H9 (cell line): ENCODE measurements at regions not wholly inside any gene's neighbourhood (a gene's known extent, or its start where the extent isn't known, plus 50 kb on each side); places are given as distances from the start of the nearest gene placed in this dataset.
A peak's percentile ranks its signal among the peaks of the same experiment; 100 is the strongest.

Experiments used
- DNase-seq: peaks from one replicate; pipeline ENCODE4 v3.0.0-alpha.2; 2017
- H2AFZ ChIP-seq: one replicate; pipeline ENCODE4 v1.6.1; 2013; ENCODE audit warnings: mild to moderate bottlenecking, low read length, control low read depth, moderate library complexity
- H2AK5ac ChIP-seq: 2 replicates; pipeline ENCODE4 v1.6.1; 2013; ENCODE audit warnings: low read length, control low read depth, mixed read lengths; ENCODE audit not compliant: insufficient read length
- H2BK120ac ChIP-seq: one replicate; pipeline ENCODE4 v1.6.1; 2013; ENCODE audit warnings: low read depth, mild to moderate bottlenecking, low read length, control low read depth, inconsistent platforms; ENCODE audit not compliant: poor library complexity, severe bottlenecking
- H2BK12ac ChIP-seq: 2 replicates; pipeline ENCODE4 v1.6.1; 2013; ENCODE audit warnings: low read length, control low read depth, mixed read lengths, low read depth; ENCODE audit not compliant: insufficient read length
- H2BK15ac ChIP-seq: 2 replicates; pipeline ENCODE4 v1.6.1; 2013; ENCODE audit warnings: low read depth, low read length, control low read depth
- H2BK20ac ChIP-seq: one replicate; pipeline ENCODE4 v1.6.1; 2013; ENCODE audit warnings: low read depth, mild to moderate bottlenecking, low read length, control low read depth, inconsistent platforms; ENCODE audit not compliant: poor library complexity, severe bottlenecking
- H2BK5ac ChIP-seq: 2 replicates; pipeline ENCODE4 v1.6.1; 2013; ENCODE audit warnings: low read length, control low read depth, mixed read lengths; ENCODE audit not compliant: insufficient read length
- H3K14ac ChIP-seq: 2 replicates; pipeline ENCODE4 v1.6.1; 2013; ENCODE audit warnings: low read length, control low read depth; ENCODE audit not compliant: insufficient read depth
- H3K18ac ChIP-seq: 2 replicates; pipeline ENCODE4 v1.6.1; 2013; ENCODE audit warnings: low read depth, mild to moderate bottlenecking, mixed read lengths, low read length, control low read depth; ENCODE audit not compliant: insufficient read length
- H3K23ac ChIP-seq: 2 replicates; pipeline ENCODE4 v1.6.1; 2013; ENCODE audit warnings: low read length, control low read depth, mixed read lengths, low read depth; ENCODE audit not compliant: insufficient read length
- H3K23me2 ChIP-seq: 2 replicates; pipeline ENCODE4 v1.6.1; 2013; ENCODE audit warnings: low read depth, mild to moderate bottlenecking, mixed read lengths, low read length, control low read depth; ENCODE audit not compliant: insufficient read length, poor library complexity, severe bottlenecking
- H3K27ac ChIP-seq: 2 replicates; pipeline ENCODE4 v1.5.1; 2013; ENCODE audit warnings: low read length, control low read depth, mixed read lengths, low read depth; ENCODE audit not compliant: insufficient read length
- H3K27me3 ChIP-seq: 2 replicates; pipeline ENCODE4 v1.6.1; 2013; ENCODE audit warnings: low read length, control low read depth, inconsistent platforms; ENCODE audit not compliant: insufficient read depth
- H3K4ac ChIP-seq: 2 replicates; pipeline ENCODE4 v1.6.1; 2013; ENCODE audit warnings: low read depth, mild to moderate bottlenecking, control low read depth, inconsistent platforms, low read length, moderate library complexity
- H3K4me1 ChIP-seq: 2 replicates; pipeline ENCODE4 v1.6.1; 2013; ENCODE audit warnings: low read length, control low read depth, inconsistent platforms; ENCODE audit not compliant: insufficient read depth
- H3K4me2 ChIP-seq: 2 replicates; pipeline ENCODE4 v1.6.1; 2013; ENCODE audit warnings: low read length, control low read depth, mixed read lengths; ENCODE audit not compliant: insufficient read length, insufficient read depth
- H3K56ac ChIP-seq: 2 replicates; pipeline ENCODE4 v1.6.1; 2013; ENCODE audit warnings: low read depth, mild to moderate bottlenecking, mixed read lengths, low read length, control low read depth; ENCODE audit not compliant: insufficient read length
- H3K79me1 ChIP-seq: 2 replicates; pipeline ENCODE4 v1.6.1; 2013; ENCODE audit warnings: low read depth, mild to moderate bottlenecking, moderate library complexity, low read length, control low read depth, inconsistent platforms; ENCODE audit not compliant: insufficient read depth, poor library complexity, severe bottlenecking
- H3K79me2 ChIP-seq: 2 replicates; pipeline ENCODE4 v1.6.1; 2013; ENCODE audit warnings: low read length, control low read depth, inconsistent platforms; ENCODE audit not compliant: insufficient read depth
- H3K9ac ChIP-seq: 2 replicates; pipeline ENCODE4 v1.6.1; 2013; ENCODE audit warnings: low read length, control low read depth, mixed read lengths; ENCODE audit not compliant: insufficient read length; ENCODE audit errors: extremely low read depth
- H3K9me3 ChIP-seq: one replicate; pipeline ENCODE4 v1.6.1; 2013; ENCODE audit warnings: low read depth, low read length, inconsistent platforms; ENCODE audit not compliant: control insufficient read depth
- H3T11ph ChIP-seq: one replicate; pipeline ENCODE4 v1.6.1; 2013; ENCODE audit warnings: mild to moderate bottlenecking, low read length, control low read depth, inconsistent platforms
- H4K20me1 ChIP-seq: one replicate; pipeline ENCODE4 v1.6.1; 2013; ENCODE audit not compliant: control insufficient read depth, insufficient read length, insufficient read depth
- H4K5ac ChIP-seq: 2 replicates; pipeline ENCODE4 v1.6.1; 2013; ENCODE audit warnings: low read depth, mild to moderate bottlenecking, mixed read lengths, low read length, control low read depth; ENCODE audit not compliant: insufficient read length
- H4K8ac ChIP-seq: replicated peaks from 2 replicates; pipeline ENCODE4 v1.6.1; 2013; ENCODE audit warnings: low read length, control low read depth, mixed read lengths, low read depth; ENCODE audit not compliant: insufficient read length
- H4K91ac ChIP-seq: 2 replicates; pipeline ENCODE4 v1.6.1; 2013; ENCODE audit warnings: low read depth, mild to moderate bottlenecking, moderate library complexity, mixed read lengths, low read length, control low read depth; ENCODE audit not compliant: insufficient read length
- H3K27ac Mint-ChIP-seq, 3 experiments: 2 replicates in 2 of 3; 3 replicates in 1 of 3; pipeline ENCODE4 v1.8.0; 2020 to 2021; ENCODE audit warnings: mixed read lengths in 3 of 3, mild to moderate bottlenecking in 1 of 3, moderate library complexity in 1 of 3
- H3K27me3 Mint-ChIP-seq: 2 replicates; pipeline ENCODE4 v1.8.0; 2021; ENCODE audit warnings: low read depth, mild to moderate bottlenecking, moderate library complexity, mixed read lengths
- H3K36me3 Mint-ChIP-seq, 3 experiments: 2 replicates in 2 of 3; 3 replicates in 1 of 3; pipeline ENCODE4 v1.8.0; 2020 to 2021; ENCODE audit warnings: low read depth in 3 of 3, mixed read lengths in 3 of 3; ENCODE audit not compliant: insufficient read depth in 1 of 3
- H3K4me1 Mint-ChIP-seq, 2 experiments: 2 replicates each; pipeline ENCODE4 v1.8.0; 2020; ENCODE audit warnings: mixed read lengths in 2 of 2
- H3K4me3 Mint-ChIP-seq, 2 experiments: 2 replicates in 1 of 2; 3 replicates in 1 of 2; pipeline ENCODE4 v1.8.0; 2020 to 2021; ENCODE audit warnings: mild to moderate bottlenecking in 2 of 2, mixed read lengths in 2 of 2, moderate library complexity in 1 of 2
- H3K9me3 Mint-ChIP-seq, 2 experiments: 2 replicates in 1 of 2; 3 replicates in 1 of 2; pipeline ENCODE4 v1.8.0; 2020; ENCODE audit warnings: mild to moderate bottlenecking in 2 of 2, mixed read lengths in 2 of 2, moderate library complexity in 1 of 2
- CTCF ChIP-seq: fragments of 200-600 bp; sonication (generic); conservative IDR thresholded peaks from 3 replicates; pipeline ENCODE4 v1.8.0; 2021; ENCODE audit warnings: antibody characterized with exemption, mild to moderate bottlenecking
- WGBS: extraction: QIAGEN DNeasy Blood & Tissue Kit; methylation state at CpG from one replicate; pipeline ENCODE4 v1.1.7; 2013; ENCODE audit warnings: missing lambda C conversion rate, low lambda C conversion rate, mixed read lengths; ENCODE audit not compliant: insufficient read length; ENCODE audit errors: extremely low coverage; 5-methylcytosine and 5-hydroxymethylcytosine counted together

- Histone ChIP-seq H4K8ac (no peak overlapping the region), H4K20me1 (no peaks in the 10 kb centered on the region)
Observed at GRCh38 chr5:20446121-20446520, 458.1 kb upstream of the CDH18 start.

More at GRCh38 chr5:20446121-20446520, 458.1 kb upstream of the CDH18 start:
- Mint-ChIP-seq H3K4me1 (peaks cover 0 to 9% of the 10 kb centered on the region in 2 experiments; a peak in 2 of 4 replicates), H3K27ac (peak overlapping the region in 1 of 3 experiments; percentile 37; a peak in 1 of 7 replicates), H3K36me3 (no peaks in the 10 kb centered on the region), H3K4me3 (no peak overlapping the region), H3K9me3 (no peaks in the 10 kb centered on the region), H3K27me3 (no peaks in the 10 kb centered on the region; the same call in 1 of the 2 replicates)
- Histone ChIP-seq H3K4me2 (no peak overlapping the region), H3K79me1 (no peaks in the 10 kb centered on the region), H2AFZ (no peak overlapping the region), H4K5ac (no peak overlapping the region), H3K56ac (no peak overlapping the region), H3K14ac (no peak overlapping the region), H3K4ac (no peak overlapping the region), H2BK15ac (no peak overlapping the region), H2BK12ac (no peak overlapping the region), H3K23ac (no peak overlapping the region), H2AK5ac (no peak overlapping the region), H3K4me1 (no peaks in the 10 kb centered on the region), H3K18ac (no peak overlapping the region), H2BK120ac (no peak overlapping the region), H2BK5ac (no peak overlapping the region), H3K79me2 (no peaks in the 10 kb centered on the region), H3T11ph (no peak overlapping the region), H3K23me2 (no peaks in the 10 kb centered on the region), H3K27me3 (no peaks in the 10 kb centered on the region), H3K9me3 (no peaks in the 10 kb centered on the region), H4K91ac (no peak overlapping the region), H3K9ac (no peak overlapping the region), H2BK20ac (no peak overlapping the region), H3K27ac (no peak overlapping the region)
- no CpG with 5 or more reads among the region's 3 CpGs for WGBS
- no peak for TF ChIP-seq CTCF
- DNase-seq = no peak
